GM21447 (cell line): ENCODE measurements at regions not wholly inside any gene's neighbourhood (a gene's known extent, or its start where the extent isn't known, plus 50 kb on each side); places are given as distances from the start of the nearest gene placed in this dataset.
"Not testable (repeated sequence)": the region's sequence is repeated elsewhere in the genome, so short reads cannot be mapped to it uniquely, and the experiment has no call there.

Experiments used
- ATAC-seq: cut with Tn5 transposase; IDR thresholded peaks from one replicate; pipeline ENCODE4 v1.9.1; 2021; ENCODE audit not compliant: unreplicated experiment

GRCh38 chr12:93238512-93239262 lies 139.0 kb upstream of the NUDT4 start:
- ATAC-seq, result not testable (repeated sequence)

GRCh38 chr12:93239789-93240188 lies 137.9 kb upstream of the NUDT4 start:
- not testable (repeated sequence) for ATAC-seq

- no peak for ATAC-seq
These were observed 135.4 kb upstream of the NUDT4 start for GRCh38 chr12:93242154-93242972.

- no peak for ATAC-seq
These were observed 134.4 kb upstream of the NUDT4 start for GRCh38 chr12:93243382-93243688.

GRCh38 chr12:93243689-93244513 lies 133.8 kb upstream of the NUDT4 start:
- peak; percentile 43 for ATAC-seq

GRCh38 chr12:93244514-93245077 lies 133.1 kb upstream of the NUDT4 start:
- no peak for ATAC-seq

- peak; percentile 62 for ATAC-seq
These were observed 132.2 kb upstream of the NUDT4 start for GRCh38 chr12:93245543-93245942.

- ATAC-seq, result no peak
These were observed 130.3 kb upstream of the NUDT4 start for GRCh38 chr12:93247313-93247991.

- ATAC-seq, result no peak
These were observed 125.5 kb upstream of the NUDT4 start for GRCh38 chr12:93252221-93252620.

- no peak for ATAC-seq
These were observed 122.8 kb upstream of the NUDT4 start for GRCh38 chr12:93254911-93255310.

- ATAC-seq, result no peak
These were observed 121.3 kb upstream of the NUDT4 start for GRCh38 chr12:93256256-93256969.

- no peak for ATAC-seq
These were observed 116.1 kb upstream of the NUDT4 start for GRCh38 chr12:93261505-93262094.

- no peak for ATAC-seq
These were observed 104.7 kb upstream of the NUDT4 start for GRCh38 chr12:93272997-93273396.

GRCh38 chr12:93273834-93274564 lies 103.7 kb upstream of the NUDT4 start:
- no peak for ATAC-seq

GRCh38 chr12:93274937-93275336 lies 102.8 kb upstream of the NUDT4 start:
- no peak for ATAC-seq

GRCh38 chr12:93275589-93275988 lies 102.1 kb upstream of the NUDT4 start:
- ATAC-seq, result no peak

GRCh38 chr12:93279565-93280412 lies 97.9 kb upstream of the NUDT4 start:
- ATAC-seq, result no peak

GRCh38 chr12:93287149-93287548 lies 90.6 kb upstream of the NUDT4 start:
- ATAC-seq, result no peak
